ENCODE measurements at regions not wholly inside any gene's neighbourhood (a gene's known extent, or its start where the extent isn't known, plus 50 kb on each side); places are given as distances from the start of the nearest gene placed in this dataset.

- TF ChIP-seq CTCF (IDR thresholded peaks at IDR 0.05; ENCODE audit: insufficient read depth, low read length, poor library complexity, severe bottlenecking) (no peak), EZH2phosphoT487 (conservative IDR thresholded peaks at IDR 0.05; ENCODE audit: low read length) (no peak)
These were observed 340.2 kb upstream of the DKK2 start for GRCh38 chr4:107376293-107376692.

Data from SU-DHL-6 (cell line).